ENCODE measurements at regions not wholly inside any gene's neighbourhood (a gene's known extent, or its start where the extent isn't known, plus 50 kb on each side); places are given as distances from the start of the nearest gene placed in this dataset.
A peak's percentile ranks its signal among the peaks of the same experiment; 100 is the strongest.
"Not testable (repeated sequence)": the region's sequence is repeated elsewhere in the genome, so short reads cannot be mapped to it uniquely, and the experiment has no call there.

GRCh38 chr6:145141572-145141971 lies 593.7 kb downstream of the EPM2A start:
- FAIRE-seq: no peak

GRCh38 chr6:145142958-145143357 lies 592.4 kb downstream of the EPM2A start:
- no peak for DNase-seq (ENCODE audit: low spot score)
- no peak for FAIRE-seq

More at GRCh38 chr6:145141572-145141971, 593.7 kb downstream of the EPM2A start:
- no peak for DNase-seq (ENCODE audit: low spot score)

- DNase-seq (ENCODE audit: low spot score) (no peak), FAIRE-seq (no peak)
Measured at GRCh38 chr6:145143379-145143778, 591.9 kb downstream of the EPM2A start.

- DNase-seq (ENCODE audit: low spot score): peak; percentile 27
- FAIRE-seq: no peak
Measured at GRCh38 chr6:145147559-145147958, 587.8 kb downstream of the EPM2A start.

GRCh38 chr6:145147981-145148749 lies 587.2 kb downstream of the EPM2A start:
- FAIRE-seq: peak; percentile 45
- DNase-seq (ENCODE audit: low spot score): peak; percentile 35

- no peak for FAIRE-seq
Measured at GRCh38 chr6:145148776-145149175, 586.5 kb downstream of the EPM2A start.

GRCh38 chr6:145151624-145152023 lies 583.7 kb downstream of the EPM2A start:
- FAIRE-seq (no peak), DNase-seq (ENCODE audit: low spot score) (no peak)

More at GRCh38 chr6:145148776-145149175, 586.5 kb downstream of the EPM2A start:
- no peak for DNase-seq (ENCODE audit: low spot score)

- no peak for DNase-seq (ENCODE audit: low spot score)
- no peak for FAIRE-seq
Measured at GRCh38 chr6:145153495-145153894, 581.8 kb downstream of the EPM2A start.

- no peak for DNase-seq (ENCODE audit: low spot score)
- FAIRE-seq: no peak
Measured at GRCh38 chr6:145155411-145155810, 579.9 kb downstream of the EPM2A start.

- no peak for FAIRE-seq
- DNase-seq (ENCODE audit: low spot score): no peak
Measured at GRCh38 chr6:145155873-145156782, 579.2 kb downstream of the EPM2A start.

- DNase-seq (ENCODE audit: low spot score); FAIRE-seq: not testable (repeated sequence)
Measured at GRCh38 chr6:145158636-145159035, 576.7 kb downstream of the EPM2A start.

- no peak for DNase-seq (ENCODE audit: low spot score)
- no peak for FAIRE-seq
Measured at GRCh38 chr6:145159921-145160320, 575.4 kb downstream of the EPM2A start.

- FAIRE-seq (no peak), DNase-seq (ENCODE audit: low spot score) (no peak)
Measured at GRCh38 chr6:145161501-145161900, 573.8 kb downstream of the EPM2A start.

GRCh38 chr6:145169726-145170224 lies 565.5 kb downstream of the EPM2A start:
- DNase-seq (ENCODE audit: low spot score): no peak
- FAIRE-seq: no peak

GRCh38 chr6:145175470-145175869 lies 559.9 kb downstream of the EPM2A start:
- FAIRE-seq (no peak), DNase-seq (ENCODE audit: low spot score) (no peak)

- FAIRE-seq (no peak), DNase-seq (ENCODE audit: low spot score) (no peak)
Measured at GRCh38 chr6:145178391-145178790, 556.9 kb downstream of the EPM2A start.

GRCh38 chr6:145187491-145188206 lies 547.7 kb downstream of the EPM2A start:
- DNase-seq (ENCODE audit: low spot score): no peak
- no peak for FAIRE-seq

- DNase-seq (ENCODE audit: low spot score): no peak
- FAIRE-seq: no peak
Measured at GRCh38 chr6:145189836-145190235, 545.5 kb downstream of the EPM2A start.

- no peak for FAIRE-seq
Measured at GRCh38 chr6:145194389-145194788, 540.9 kb downstream of the EPM2A start.

GRCh38 chr6:145199961-145200360 lies 535.4 kb downstream of the EPM2A start:
- FAIRE-seq (no peak), DNase-seq (ENCODE audit: low spot score) (no peak)

More at GRCh38 chr6:145194389-145194788, 540.9 kb downstream of the EPM2A start:
- DNase-seq (ENCODE audit: low spot score): no peak

- DNase-seq (ENCODE audit: low spot score) (no peak), FAIRE-seq (no peak)
Measured at GRCh38 chr6:145204301-145204700, 531.0 kb downstream of the EPM2A start.

Measured in RCC 7860 (cell line).